ENCODE measurements at regions not wholly inside any gene's neighbourhood (a gene's known extent, or its start where the extent isn't known, plus 50 kb on each side); places are given as distances from the start of the nearest gene placed in this dataset.

DNA sequence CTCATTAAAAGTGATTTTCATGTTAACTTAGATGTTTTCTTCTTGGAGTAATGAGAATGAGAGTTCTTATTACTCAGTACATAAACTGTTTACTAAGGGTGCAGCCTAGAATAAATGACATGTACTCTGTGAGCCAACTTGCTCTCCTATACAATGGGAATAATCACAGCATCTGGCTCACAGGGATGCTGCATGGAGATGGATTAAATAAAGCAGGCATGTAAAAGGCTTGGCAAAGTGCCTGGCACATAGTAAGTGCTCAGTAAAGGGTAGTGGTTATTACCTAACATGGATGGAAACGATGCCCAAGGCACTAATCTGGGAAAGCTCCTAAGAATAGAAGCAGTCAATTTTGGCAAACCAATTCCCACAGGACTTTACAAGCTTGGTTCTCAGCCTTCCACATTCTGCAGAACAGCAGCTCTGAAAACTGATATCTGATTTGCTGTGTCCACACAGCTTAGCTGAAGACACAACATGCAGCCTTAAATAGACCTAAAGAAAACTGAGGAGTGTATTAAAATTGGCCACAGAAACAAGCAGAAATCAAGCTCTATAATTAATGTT, 176.1 kb downstream of the ABCC12 start:
- Histone ChIP-seq H4K20me1 (ENCODE audit: insufficient read depth, low read length) (no peaks in the 10 kb centered on the region), H3K79me2 (ENCODE audit: insufficient read depth, low read depth, low read length) (no peaks in the 10 kb centered on the region), H3K36me3 (ENCODE audit: insufficient read depth, low read length) (no peaks in the 10 kb centered on the region), H3K4me1 (ENCODE audit: insufficient read depth, low read length, poor library complexity, severe bottlenecking) (no peaks in the 10 kb centered on the region), H3K9me2 (ENCODE audit: insufficient read depth, low read length) (no peaks in the 10 kb centered on the region), H3K4me3 (ENCODE audit: low read depth, low read length, poor library complexity, severe bottlenecking) (no peak overlapping the region), H3K9me3 (ENCODE audit: low read length) (no peaks in the 10 kb centered on the region), H3K27ac (ENCODE audit: low read depth, low read length, poor library complexity, severe bottlenecking) (no peak overlapping the region), H3K4me2 (ENCODE audit: low read length) (no peak overlapping the region), H2AFZ (ENCODE audit: low read length) (no peak overlapping the region)
- POLR2A ChIA-PET, result no interaction called here
- intact Hi-C loops (cut with micrococcal nuclease; ENCODE audit: unreplicated experiment), result no loop called here
- CTCF ChIA-PET (ENCODE audit: unreplicated experiment), result no interaction called here
- TF ChIP-seq EZH2phosphoT487 (IDR thresholded peaks at IDR 0.05; ENCODE audit: borderline replicate concordance, low read depth, low read length), result no peak
- TF ChIP-seq, protein P1, sequence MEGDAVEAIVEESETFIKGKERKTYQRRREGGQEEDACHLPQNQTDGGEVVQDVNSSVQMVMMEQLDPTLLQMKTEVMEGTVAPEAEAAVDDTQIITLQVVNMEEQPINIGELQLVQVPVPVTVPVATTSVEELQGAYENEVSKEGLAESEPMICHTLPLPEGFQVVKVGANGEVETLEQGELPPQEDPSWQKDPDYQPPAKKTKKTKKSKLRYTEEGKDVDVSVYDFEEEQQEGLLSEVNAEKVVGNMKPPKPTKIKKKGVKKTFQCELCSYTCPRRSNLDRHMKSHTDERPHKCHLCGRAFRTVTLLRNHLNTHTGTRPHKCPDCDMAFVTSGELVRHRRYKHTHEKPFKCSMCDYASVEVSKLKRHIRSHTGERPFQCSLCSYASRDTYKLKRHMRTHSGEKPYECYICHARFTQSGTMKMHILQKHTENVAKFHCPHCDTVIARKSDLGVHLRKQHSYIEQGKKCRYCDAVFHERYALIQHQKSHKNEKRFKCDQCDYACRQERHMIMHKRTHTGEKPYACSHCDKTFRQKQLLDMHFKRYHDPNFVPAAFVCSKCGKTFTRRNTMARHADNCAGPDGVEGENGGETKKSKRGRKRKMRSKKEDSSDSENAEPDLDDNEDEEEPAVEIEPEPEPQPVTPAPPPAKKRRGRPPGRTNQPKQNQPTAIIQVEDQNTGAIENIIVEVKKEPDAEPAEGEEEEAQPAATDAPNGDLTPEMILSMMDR (conservative IDR thresholded peaks at IDR 0.05; ENCODE audit: low read length), result no peak
- no peak for DNase-seq (ENCODE audit: low spot score)
- BruUV-seq (replicated peaks), result no TSS peak

GRCh38 chr16:47979164-47979520, 176.7 kb downstream of the ABCC12 start:
- TF ChIP-seq, protein P1 (conservative IDR thresholded peaks at IDR 0.05; ENCODE audit: low read length), result no peak
- no peak for TF ChIP-seq EZH2phosphoT487 (IDR thresholded peaks at IDR 0.05; ENCODE audit: borderline replicate concordance, low read depth, low read length)
- no peak overlapping the region for H3K4me2 ChIP-seq (ENCODE audit: low read length)
- H3K36me3 ChIP-seq (ENCODE audit: insufficient read depth, low read length), result no peaks in the 10 kb centered on the region
- no peak overlapping the region for H2AFZ ChIP-seq (ENCODE audit: low read length)
- no peaks in the 10 kb centered on the region for H3K9me3 ChIP-seq (ENCODE audit: low read length)
- ChIA-PET POLR2A (no interaction called here), CTCF (ENCODE audit: unreplicated experiment) (no interaction called here)
- no peaks in the 10 kb centered on the region for H3K4me1 ChIP-seq (ENCODE audit: insufficient read depth, low read length, poor library complexity, severe bottlenecking)
- DNase-seq (ENCODE audit: low spot score), result no peak
- no peak overlapping the region for H3K27ac ChIP-seq (ENCODE audit: low read depth, low read length, poor library complexity, severe bottlenecking)
- no peaks in the 10 kb centered on the region for H3K9me2 ChIP-seq (ENCODE audit: insufficient read depth, low read length)
- H3K4me3 ChIP-seq (ENCODE audit: low read depth, low read length, poor library complexity, severe bottlenecking), result no peak overlapping the region
- H3K79me2 ChIP-seq (ENCODE audit: insufficient read depth, low read depth, low read length), result no peaks in the 10 kb centered on the region
- intact Hi-C loops (cut with micrococcal nuclease; ENCODE audit: unreplicated experiment), result no loop called here
- H4K20me1 ChIP-seq (ENCODE audit: insufficient read depth, low read length), result no peaks in the 10 kb centered on the region
- BruUV-seq (replicated peaks), result no TSS peak

DNA sequence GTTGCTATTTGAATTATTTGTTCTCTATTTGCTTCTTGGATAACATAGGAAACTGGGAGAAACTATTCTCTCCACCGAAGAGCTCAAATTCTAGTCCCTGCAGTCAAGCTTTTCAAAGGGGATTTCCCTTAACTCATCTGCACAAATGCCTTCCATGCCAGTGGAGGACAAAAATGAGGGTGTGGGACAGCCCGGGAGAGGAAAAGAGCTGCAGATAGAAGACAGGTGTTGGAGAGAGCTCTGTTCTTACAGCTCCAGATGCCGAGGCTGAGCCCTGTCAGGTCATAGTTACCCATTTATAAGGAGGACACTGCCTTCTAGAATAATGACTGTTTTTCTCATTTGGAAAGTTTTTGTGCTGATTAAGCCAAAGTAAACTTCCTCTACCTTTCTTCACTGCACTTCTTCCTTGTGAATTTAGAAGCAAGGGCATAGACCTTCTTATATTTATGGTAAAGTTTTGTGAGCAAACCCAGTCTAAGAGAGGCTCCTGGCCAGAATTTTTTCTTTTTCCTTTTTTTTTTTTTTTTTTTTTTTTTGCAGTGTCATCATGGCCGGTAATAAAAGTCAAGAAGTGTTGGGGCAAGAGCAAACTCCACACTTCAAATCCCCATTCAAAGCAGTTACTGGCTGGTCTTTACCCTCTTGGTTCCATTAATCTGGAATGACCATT, 177.2 kb downstream of the ABCC12 start:
- intact Hi-C loops (cut with micrococcal nuclease; ENCODE audit: unreplicated experiment), result no loop called here

More for the DNA sequence above, 177.2 kb downstream of the ABCC12 start:
- no TSS peak for BruUV-seq (replicated peaks)
- no peaks in the 10 kb centered on the region for H3K9me2 ChIP-seq (ENCODE audit: insufficient read depth, low read length)
- CTCF ChIA-PET (ENCODE audit: unreplicated experiment), result no interaction called here
- no peak overlapping the region for H3K4me2 ChIP-seq (ENCODE audit: low read length)
- no peaks in the 10 kb centered on the region for H3K9me3 ChIP-seq (ENCODE audit: low read length)
- no peaks in the 10 kb centered on the region for H4K20me1 ChIP-seq (ENCODE audit: insufficient read depth, low read length)
- no peak for DNase-seq (ENCODE audit: low spot score)
- H3K4me3 ChIP-seq (ENCODE audit: low read depth, low read length, poor library complexity, severe bottlenecking), result no peak overlapping the region
- H3K4me1 ChIP-seq (ENCODE audit: insufficient read depth, low read length, poor library complexity, severe bottlenecking), result no peaks in the 10 kb centered on the region
- POLR2A ChIA-PET, result interaction anchor here (0.6 to 1.6 kb wide), 4 partner anchors 9 to 742 kb away, joined by 3 to 7 read pairs (median 4); no protein-coding TSS in a partner anchor
- H3K27ac ChIP-seq (ENCODE audit: low read depth, low read length, poor library complexity, severe bottlenecking), result no peak overlapping the region
- H3K79me2 ChIP-seq (ENCODE audit: insufficient read depth, low read depth, low read length), result no peaks in the 10 kb centered on the region
- H3K36me3 ChIP-seq (ENCODE audit: insufficient read depth, low read length), result no peaks in the 10 kb centered on the region
- H2AFZ ChIP-seq (ENCODE audit: low read length), result no peak overlapping the region
- TF ChIP-seq, protein P1 (conservative IDR thresholded peaks at IDR 0.05; ENCODE audit: low read length), result no peak
- TF ChIP-seq EZH2phosphoT487 (IDR thresholded peaks at IDR 0.05; ENCODE audit: borderline replicate concordance, low read depth, low read length), result no peak

All from OCI-LY7 (cell line).